GM12878 (cell line): ENCODE measurements at regions not wholly inside any gene's neighbourhood (a gene's known extent, or its start where the extent isn't known, plus 50 kb on each side); places are given as distances from the start of the nearest gene placed in this dataset.

Experiments used
- BCL11A ChIP-seq: IDR thresholded peaks from 2 replicates; pipeline ENCODE4 v1.6.1; 2011; ENCODE audit warnings: low read depth, low read length
- CBX5 ChIP-seq: sonication (generic); IDR thresholded peaks from 2 replicates; pipeline ENCODE4 v1.6.1; 2016; ENCODE audit warnings: low read depth, moderate library complexity, mild to moderate bottlenecking, inconsistent platforms
- EP300 ChIP-seq, 2 experiments: fragments of 150-350 bp in 1 of 2; IDR thresholded peaks; 2 replicates each; pipeline ENCODE4 v1.6.1; 2011 to 2012; ENCODE audit warnings: low read depth in 2 of 2, low read length in 2 of 2, borderline replicate concordance in 1 of 2, improper control_type of control experiment in 1 of 2, inconsistent platforms in 1 of 2; ENCODE audit not compliant: control insufficient read depth in 1 of 2
- FOXM1 ChIP-seq: IDR thresholded peaks from 2 replicates; pipeline ENCODE4 v1.6.1; 2012; ENCODE audit warnings: low read depth, mild to moderate bottlenecking, inconsistent platforms, low read length, moderate library complexity
- HDAC6 ChIP-seq: fragments of 200-600 bp; sonication (generic); IDR thresholded peaks from one replicate; pipeline ENCODE4 v1.8.0; 2017; ENCODE audit warnings: antibody characterized with exemption; ENCODE audit not compliant: unreplicated experiment
- NBN ChIP-seq: fragments of 450-650 bp; IDR thresholded peaks from 2 replicates; pipeline ENCODE4 v1.6.1; 2016
- POLR2A ChIP-seq: IDR thresholded peaks from 2 replicates; pipeline ENCODE4 v1.6.1; 2011; ENCODE audit warnings: low read depth, mild to moderate bottlenecking, low read length
- POLR2AphosphoS5 ChIP-seq: IDR thresholded peaks from 2 replicates; pipeline ENCODE4 v1.6.1; 2011; ENCODE audit warnings: mild to moderate bottlenecking, low read length, inconsistent platforms
- RBBP5 ChIP-seq: fragments of 200-600 bp; sonication (generic); conservative IDR thresholded peaks from 2 replicates; pipeline ENCODE4 v1.6.1; 2016
- SIN3A ChIP-seq: IDR thresholded peaks from 2 replicates; pipeline ENCODE4 v1.6.1; 2012; ENCODE audit warnings: low read depth, low read length, improper control_type of control experiment
- TF ChIP-seq, protein P1 (sequence below): IDR thresholded peaks from 2 replicates; pipeline ENCODE4 v1.6.1; 2011; ENCODE audit warnings: low read depth, mild to moderate bottlenecking, low read length, moderate library complexity, borderline replicate concordance; ENCODE audit errors: extremely low read depth
- TF ChIP-seq, protein P2 (sequence below), 3 experiments: IDR thresholded peaks in 2 of 3; conservative IDR thresholded peaks in 1 of 3; 2 replicates each; pipeline ENCODE4 v1.5.1; 2011; ENCODE audit warnings: low read depth in 3 of 3, low read length in 3 of 3, mild to moderate bottlenecking in 3 of 3, control low read depth in 2 of 3, moderate library complexity in 2 of 3, inconsistent platforms in 1 of 3, mixed read lengths in 1 of 3; ENCODE audit not compliant: control insufficient read depth in 2 of 3, insufficient read depth in 1 of 3; ENCODE audit errors: extremely low read depth in 1 of 3

DNA sequence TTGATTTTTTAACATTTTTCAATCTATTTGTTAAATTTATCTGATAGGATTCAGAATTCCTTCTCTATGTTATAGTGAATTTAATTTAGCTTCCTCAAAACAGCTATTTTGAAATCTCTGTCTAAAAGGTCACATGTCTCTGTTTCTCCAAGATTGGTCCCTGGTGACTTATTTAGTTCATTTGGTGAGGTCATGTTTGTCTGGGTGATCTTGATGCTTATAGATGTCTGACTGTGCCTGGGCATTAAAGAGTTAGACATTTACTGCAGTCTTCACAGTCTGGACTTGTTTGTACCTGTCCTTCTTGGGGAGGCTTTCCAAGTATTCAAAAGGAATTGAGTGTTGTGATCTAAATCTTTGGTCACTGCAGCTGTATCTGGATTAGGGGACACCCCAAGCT is 169.5 kb upstream of the C2CD4B start:
- no peak for TF ChIP-seq HDAC6
- TF ChIP-seq POLR2AphosphoS5: no peak
- TF ChIP-seq SIN3A: no peak
- no peak for TF ChIP-seq BCL11A
- no peak for TF ChIP-seq NBN
- no peak for TF ChIP-seq POLR2A
- TF ChIP-seq, protein P1, sequence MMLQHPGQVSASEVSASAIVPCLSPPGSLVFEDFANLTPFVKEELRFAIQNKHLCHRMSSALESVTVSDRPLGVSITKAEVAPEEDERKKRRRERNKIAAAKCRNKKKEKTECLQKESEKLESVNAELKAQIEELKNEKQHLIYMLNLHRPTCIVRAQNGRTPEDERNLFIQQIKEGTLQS: no peak
- TF ChIP-seq, protein P2, sequence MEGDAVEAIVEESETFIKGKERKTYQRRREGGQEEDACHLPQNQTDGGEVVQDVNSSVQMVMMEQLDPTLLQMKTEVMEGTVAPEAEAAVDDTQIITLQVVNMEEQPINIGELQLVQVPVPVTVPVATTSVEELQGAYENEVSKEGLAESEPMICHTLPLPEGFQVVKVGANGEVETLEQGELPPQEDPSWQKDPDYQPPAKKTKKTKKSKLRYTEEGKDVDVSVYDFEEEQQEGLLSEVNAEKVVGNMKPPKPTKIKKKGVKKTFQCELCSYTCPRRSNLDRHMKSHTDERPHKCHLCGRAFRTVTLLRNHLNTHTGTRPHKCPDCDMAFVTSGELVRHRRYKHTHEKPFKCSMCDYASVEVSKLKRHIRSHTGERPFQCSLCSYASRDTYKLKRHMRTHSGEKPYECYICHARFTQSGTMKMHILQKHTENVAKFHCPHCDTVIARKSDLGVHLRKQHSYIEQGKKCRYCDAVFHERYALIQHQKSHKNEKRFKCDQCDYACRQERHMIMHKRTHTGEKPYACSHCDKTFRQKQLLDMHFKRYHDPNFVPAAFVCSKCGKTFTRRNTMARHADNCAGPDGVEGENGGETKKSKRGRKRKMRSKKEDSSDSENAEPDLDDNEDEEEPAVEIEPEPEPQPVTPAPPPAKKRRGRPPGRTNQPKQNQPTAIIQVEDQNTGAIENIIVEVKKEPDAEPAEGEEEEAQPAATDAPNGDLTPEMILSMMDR (IDR thresholded peaks at IDR 0.05 in 2 of 3, conservative IDR thresholded peaks at IDR 0.05 in 1 of 3; ENCODE audit: control insufficient read depth in 2 of 3, extremely low read depth in 1 of 3, insufficient read depth in 1 of 3, low read depth in 3 of 3, low read length in 3 of 3): no peak
- no peak for TF ChIP-seq FOXM1
- no peak for TF ChIP-seq CBX5
- no peak for TF ChIP-seq RBBP5
- no peak for TF ChIP-seq EP300 (IDR thresholded peaks at IDR 0.05; ENCODE audit: borderline replicate concordance in 1 of 2, control insufficient read depth in 1 of 2, low read depth in 2 of 2, low read length in 2 of 2)
